ENCODE measurements at regions not wholly inside any gene's neighbourhood (a gene's known extent, or its start where the extent isn't known, plus 50 kb on each side); places are given as distances from the start of the nearest gene placed in this dataset.

GRCh38 chr15:87631775-87632174 is 624.8 kb downstream of the NTRK3 start:
- H3K27ac ChIP-seq, result no peak overlapping the region
- intact Hi-C loops (cut with DNase I), result no loop called here
- 32 to 42% (median 36%) methylated on average over 2 of the region's 2 CpGs for WGBS, 3 donors

DNA sequence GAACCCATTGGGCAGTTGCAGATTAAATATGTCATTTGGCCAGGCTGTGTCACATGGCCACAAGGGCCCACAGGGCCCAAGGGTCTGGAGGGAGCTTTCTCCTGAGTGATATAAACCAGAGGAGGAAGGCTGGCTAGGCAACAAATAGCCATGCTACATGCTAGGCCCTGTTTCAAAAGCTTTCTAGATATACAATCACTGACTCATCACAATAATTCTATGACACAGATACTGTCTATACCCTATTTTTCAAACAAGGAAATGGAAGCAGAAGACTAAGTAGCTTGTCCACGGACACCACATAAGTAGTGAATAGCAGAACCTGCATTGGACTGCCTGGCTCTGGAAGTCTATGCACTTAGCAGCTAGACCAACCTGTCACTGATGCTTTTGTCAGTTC is 625.4 kb downstream of the NTRK3 start:
- ATAC-seq (no peak), DNase-seq (no peak)
- Histone ChIP-seq H3K4me3 (no peak overlapping the region), H3K4me1 (no peaks in the 10 kb centered on the region), H3K27me3 (ENCODE audit: insufficient read depth in 3 of 3, low read length in 2 of 3) (no peaks in the 10 kb centered on the region), H3K9me3 (no peaks in the 10 kb centered on the region), H3K27ac (no peak overlapping the region), H3K36me3 (ENCODE audit: insufficient read depth in 1 of 2, low read depth in 1 of 2) (no peaks in the 10 kb centered on the region)
- intact Hi-C loops (cut with DNase I), result no loop called here
- TF ChIP-seq, protein P1, sequence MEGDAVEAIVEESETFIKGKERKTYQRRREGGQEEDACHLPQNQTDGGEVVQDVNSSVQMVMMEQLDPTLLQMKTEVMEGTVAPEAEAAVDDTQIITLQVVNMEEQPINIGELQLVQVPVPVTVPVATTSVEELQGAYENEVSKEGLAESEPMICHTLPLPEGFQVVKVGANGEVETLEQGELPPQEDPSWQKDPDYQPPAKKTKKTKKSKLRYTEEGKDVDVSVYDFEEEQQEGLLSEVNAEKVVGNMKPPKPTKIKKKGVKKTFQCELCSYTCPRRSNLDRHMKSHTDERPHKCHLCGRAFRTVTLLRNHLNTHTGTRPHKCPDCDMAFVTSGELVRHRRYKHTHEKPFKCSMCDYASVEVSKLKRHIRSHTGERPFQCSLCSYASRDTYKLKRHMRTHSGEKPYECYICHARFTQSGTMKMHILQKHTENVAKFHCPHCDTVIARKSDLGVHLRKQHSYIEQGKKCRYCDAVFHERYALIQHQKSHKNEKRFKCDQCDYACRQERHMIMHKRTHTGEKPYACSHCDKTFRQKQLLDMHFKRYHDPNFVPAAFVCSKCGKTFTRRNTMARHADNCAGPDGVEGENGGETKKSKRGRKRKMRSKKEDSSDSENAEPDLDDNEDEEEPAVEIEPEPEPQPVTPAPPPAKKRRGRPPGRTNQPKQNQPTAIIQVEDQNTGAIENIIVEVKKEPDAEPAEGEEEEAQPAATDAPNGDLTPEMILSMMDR (IDR thresholded peaks at IDR 0.05), result no peak
- WGBS, 3 donors, result 79 to 93% (median 81%) methylated on average over 1 of the region's 1 CpG

More at GRCh38 chr15:87631775-87632174, 624.8 kb downstream of the NTRK3 start:
- no peak for DNase-seq
- no peak for ATAC-seq
- Histone ChIP-seq H3K27me3 (ENCODE audit: insufficient read depth in 3 of 3, low read length in 2 of 3) (no peaks in the 10 kb centered on the region), H3K4me1 (no peaks in the 10 kb centered on the region), H3K36me3 (ENCODE audit: insufficient read depth in 1 of 2, low read depth in 1 of 2) (no peaks in the 10 kb centered on the region), H3K4me3 (no peak overlapping the region), H3K9me3 (no peaks in the 10 kb centered on the region)
- TF ChIP-seq, protein P1 (IDR thresholded peaks at IDR 0.05), result no peak

DNA sequence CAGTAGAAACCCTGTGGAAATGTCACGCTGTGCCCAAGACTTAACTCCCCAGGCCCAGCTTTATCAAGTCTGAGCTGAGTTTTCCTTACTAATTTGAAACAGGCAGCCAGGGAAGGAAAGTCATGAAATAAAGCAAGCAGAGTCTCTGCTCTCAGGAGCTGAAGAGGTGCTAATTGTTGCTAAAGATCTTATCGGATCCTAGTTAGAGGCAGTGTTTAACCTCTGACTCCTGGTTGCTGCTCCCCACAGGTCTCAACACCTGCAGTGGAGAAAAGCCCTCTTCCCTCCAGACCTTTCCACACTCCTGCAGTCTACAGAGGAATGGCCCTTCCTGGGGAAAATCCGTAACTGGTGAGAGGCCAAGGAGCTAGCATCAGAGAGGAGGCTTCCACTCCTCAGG is 628.2 kb downstream of the NTRK3 start:
- no peaks in the 10 kb centered on the region for H3K4me1 ChIP-seq
- 64 to 80% (median 67%) methylated on average over 3 of the region's 3 CpGs for WGBS, 3 donors
- intact Hi-C loops (cut with DNase I), result no loop called here

GRCh38 chr15:87626860-87627259 is 629.7 kb downstream of the NTRK3 start:
- H3K27me3 ChIP-seq (ENCODE audit: insufficient read depth in 3 of 3, low read length in 2 of 3), result peaks cover 0 to 3% (median 0%) of the 10 kb centered on the region in 3 donors
- intact Hi-C loops (cut with DNase I), result no loop called here
- ATAC-seq (no peak), DNase-seq (no peak)
- H3K9me3 ChIP-seq, result no peaks in the 10 kb centered on the region
- no peaks in the 10 kb centered on the region for H3K4me1 ChIP-seq
- TF ChIP-seq, protein P1 (IDR thresholded peaks at IDR 0.05), result no peak
- no peak overlapping the region for H3K4me3 ChIP-seq
- 71 to 79% (median 72%) methylated on average over 4 of the region's 4 CpGs for WGBS, 3 donors
- no peak overlapping the region for H3K27ac ChIP-seq
- H3K36me3 ChIP-seq (ENCODE audit: insufficient read depth in 1 of 2, low read depth in 1 of 2), result no peaks in the 10 kb centered on the region

More for the DNA sequence above, 628.2 kb downstream of the NTRK3 start:
- no peak overlapping the region for H3K27ac ChIP-seq
- H3K9me3 ChIP-seq, result no peaks in the 10 kb centered on the region
- DNase-seq (no peak), ATAC-seq (no peak)
- H3K36me3 ChIP-seq (ENCODE audit: insufficient read depth in 1 of 2, low read depth in 1 of 2), result no peaks in the 10 kb centered on the region
- TF ChIP-seq, protein P1 (IDR thresholded peaks at IDR 0.05), result no peak
- H3K4me3 ChIP-seq, result no peak overlapping the region
- peaks cover 0 to 3% (median 0%) of the 10 kb centered on the region in 3 donors for H3K27me3 ChIP-seq (ENCODE audit: insufficient read depth in 3 of 3, low read length in 2 of 3)

DNA sequence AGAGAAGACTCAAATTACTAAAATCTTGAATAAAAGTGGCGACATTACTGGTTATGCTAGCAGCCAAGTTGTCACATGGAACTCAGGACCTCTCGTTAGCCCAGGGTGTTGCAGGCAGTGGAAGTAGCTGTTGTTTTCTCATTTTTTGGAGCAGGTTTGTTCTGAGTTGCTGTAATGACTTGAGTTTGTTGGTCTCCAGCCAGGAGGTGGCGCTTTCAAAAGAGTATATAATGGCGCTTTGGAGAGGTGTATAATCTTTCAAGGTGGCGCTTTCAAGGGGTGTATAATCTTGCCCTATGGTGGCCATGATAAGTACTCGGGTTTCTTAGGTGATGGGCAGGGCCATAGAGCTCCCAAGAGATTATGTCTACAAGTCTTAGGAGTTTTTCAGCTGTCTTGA is 632.7 kb downstream of the NTRK3 start:
- Histone ChIP-seq H3K4me3 (no peak overlapping the region), H3K27ac (no peak overlapping the region), H3K9me3 (no peaks in the 10 kb centered on the region), H3K27me3 (ENCODE audit: insufficient read depth in 3 of 3, low read length in 2 of 3) (peaks cover 0 to 3% (median 0%) of the 10 kb centered on the region in 3 donors), H3K4me1 (no peaks in the 10 kb centered on the region), H3K36me3 (ENCODE audit: insufficient read depth in 1 of 2, low read depth in 1 of 2) (no peaks in the 10 kb centered on the region)
- 55 to 60% (median 60%) methylated on average over 6 of the region's 6 CpGs for WGBS, 3 donors
- TF ChIP-seq, protein P1 (IDR thresholded peaks at IDR 0.05), result no peak
- intact Hi-C loops (cut with DNase I), result no loop called here
- DNase-seq, result no peak
- ATAC-seq, result no peak

All from psoas muscle (tissue), 7 donors.